ENCODE measurements at regions not wholly inside any gene's neighbourhood (a gene's known extent, or its start where the extent isn't known, plus 50 kb on each side); places are given as distances from the start of the nearest gene placed in this dataset.

- TF ChIP-seq CTCF (IDR thresholded peaks at IDR 0.05) (no peak), POLR2A (IDR thresholded peaks at IDR 0.05) (no peak), EP300 (IDR thresholded peaks at IDR 0.05) (no peak)
Measured at GRCh38 chr9:97751531-97751930, 54.4 kb upstream of the XPA start.
